ENCODE measurements at regions not wholly inside any gene's neighbourhood (a gene's known extent, or its start where the extent isn't known, plus 50 kb on each side); places are given as distances from the start of the nearest gene placed in this dataset.

DNA sequence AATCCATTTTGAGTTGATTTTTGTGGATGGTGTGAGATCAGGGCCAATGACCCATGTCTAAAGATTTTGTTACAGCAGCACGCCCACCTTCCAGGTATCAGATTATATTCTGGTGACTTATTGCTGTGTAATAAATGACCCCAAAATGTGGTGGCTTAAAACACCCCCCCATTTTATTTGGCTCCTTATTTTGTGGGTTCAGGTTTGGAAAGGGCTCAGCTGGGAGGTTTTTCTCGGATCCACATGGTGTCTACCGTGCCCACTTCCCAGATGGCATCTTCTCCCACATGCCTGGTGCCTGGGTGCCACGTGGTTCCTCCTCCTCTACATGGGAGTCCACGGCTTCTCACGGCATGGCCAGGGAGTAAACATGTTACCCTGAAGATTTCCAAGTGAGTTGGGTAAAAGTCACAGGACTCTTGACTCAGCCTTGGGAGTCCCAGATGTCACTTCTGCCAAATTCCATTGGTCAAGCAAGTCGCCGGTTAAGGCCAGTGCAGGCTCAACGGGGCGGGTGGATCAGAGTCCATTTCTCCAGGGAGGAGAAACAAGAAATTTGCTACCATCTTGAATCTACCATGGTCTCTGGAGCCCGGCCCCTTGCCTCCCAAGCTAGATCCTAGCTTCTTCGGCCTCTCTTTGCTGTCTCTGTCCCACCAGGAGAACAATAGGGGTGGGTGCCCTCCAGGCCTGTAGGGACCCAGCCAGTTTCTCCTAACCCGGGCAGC lies 214.3 kb downstream of the KIF26A start:
- TF ChIP-seq, protein P1, sequence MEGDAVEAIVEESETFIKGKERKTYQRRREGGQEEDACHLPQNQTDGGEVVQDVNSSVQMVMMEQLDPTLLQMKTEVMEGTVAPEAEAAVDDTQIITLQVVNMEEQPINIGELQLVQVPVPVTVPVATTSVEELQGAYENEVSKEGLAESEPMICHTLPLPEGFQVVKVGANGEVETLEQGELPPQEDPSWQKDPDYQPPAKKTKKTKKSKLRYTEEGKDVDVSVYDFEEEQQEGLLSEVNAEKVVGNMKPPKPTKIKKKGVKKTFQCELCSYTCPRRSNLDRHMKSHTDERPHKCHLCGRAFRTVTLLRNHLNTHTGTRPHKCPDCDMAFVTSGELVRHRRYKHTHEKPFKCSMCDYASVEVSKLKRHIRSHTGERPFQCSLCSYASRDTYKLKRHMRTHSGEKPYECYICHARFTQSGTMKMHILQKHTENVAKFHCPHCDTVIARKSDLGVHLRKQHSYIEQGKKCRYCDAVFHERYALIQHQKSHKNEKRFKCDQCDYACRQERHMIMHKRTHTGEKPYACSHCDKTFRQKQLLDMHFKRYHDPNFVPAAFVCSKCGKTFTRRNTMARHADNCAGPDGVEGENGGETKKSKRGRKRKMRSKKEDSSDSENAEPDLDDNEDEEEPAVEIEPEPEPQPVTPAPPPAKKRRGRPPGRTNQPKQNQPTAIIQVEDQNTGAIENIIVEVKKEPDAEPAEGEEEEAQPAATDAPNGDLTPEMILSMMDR (conservative IDR thresholded peaks at IDR 0.05; ENCODE audit: low read depth, low read length) = no peak
- DNase-seq (ENCODE audit: low read depth) = no peak
- H3K4me3 ChIP-seq (ENCODE audit: low read depth, low read length) = no peak overlapping the region

DNA sequence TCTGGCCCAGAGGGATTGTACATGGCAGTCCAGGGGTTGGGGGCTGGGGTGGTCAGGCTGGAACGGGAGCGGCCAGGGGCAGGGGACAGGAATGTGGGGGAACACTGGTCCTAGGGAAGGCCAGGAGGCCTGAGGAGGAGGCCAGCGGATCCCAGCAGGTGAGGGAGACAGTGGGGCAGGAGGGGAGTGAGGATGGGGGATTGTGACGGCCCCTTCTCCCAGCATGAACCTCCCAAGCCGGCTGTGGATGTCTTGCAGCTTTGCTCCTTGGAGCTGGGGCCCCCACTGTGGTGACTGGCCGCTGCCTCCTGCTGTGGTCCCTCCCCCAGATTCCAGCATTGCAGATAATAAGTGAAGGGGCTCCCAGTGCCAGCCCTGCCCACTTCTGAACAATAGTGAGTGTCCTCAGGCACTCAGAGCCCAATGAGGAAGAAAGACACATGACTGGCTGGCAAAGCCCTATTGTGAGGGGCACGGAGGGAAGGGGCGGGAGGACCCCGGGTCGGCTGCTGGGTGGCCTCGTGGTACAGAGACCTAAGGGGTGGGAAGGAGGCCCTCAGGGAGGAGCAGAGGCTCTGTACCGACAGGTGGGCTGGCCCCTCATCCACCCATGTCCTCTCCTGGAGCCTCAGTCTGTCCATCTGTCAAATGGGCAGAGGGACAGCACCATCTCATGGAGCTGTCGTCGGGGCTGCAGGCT lies 215.0 kb downstream of the KIF26A start:
- no peak overlapping the region for H3K4me3 ChIP-seq (ENCODE audit: low read depth, low read length)
- TF ChIP-seq, protein P1 (conservative IDR thresholded peaks at IDR 0.05; ENCODE audit: low read depth, low read length) = no peak
- no peak for DNase-seq (ENCODE audit: low read depth)

DNA sequence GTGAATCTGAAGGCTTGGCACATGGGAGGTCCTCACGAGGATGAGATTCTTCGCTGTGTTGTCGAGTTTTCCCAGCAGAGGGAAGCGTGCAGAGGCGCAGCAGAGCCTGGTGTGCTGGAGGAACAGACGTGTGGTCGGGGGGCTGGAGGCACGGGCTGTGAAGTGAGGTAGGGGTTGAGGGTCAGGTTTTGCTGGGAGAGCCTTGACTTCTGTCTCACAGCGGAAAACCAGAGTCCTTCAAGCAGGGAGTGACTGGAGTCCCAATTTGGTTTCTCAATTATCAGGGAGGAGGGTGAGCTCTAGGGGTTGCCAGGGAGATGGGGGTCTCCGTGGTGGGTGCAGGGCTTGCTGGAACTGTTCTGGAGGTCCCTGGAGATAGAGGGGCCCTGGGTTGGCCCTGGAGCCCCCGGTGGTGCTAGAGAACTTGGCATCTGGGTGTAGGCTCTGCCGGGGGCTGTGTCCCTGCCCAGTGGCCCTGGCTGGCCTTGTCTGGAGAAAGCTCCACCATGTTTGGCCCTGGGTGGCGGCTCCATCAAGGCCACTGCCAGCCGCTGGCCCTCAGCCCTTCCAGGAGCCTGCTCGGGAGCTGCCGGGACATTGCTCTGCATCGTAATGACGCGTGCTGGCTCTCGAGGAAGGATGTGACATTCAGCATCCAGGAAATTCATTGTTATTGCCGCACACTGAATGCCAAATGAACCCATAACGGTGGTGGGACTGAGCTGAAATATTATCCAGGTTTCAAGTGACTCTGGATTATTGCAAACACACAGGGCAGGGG lies 215.7 kb downstream of the KIF26A start:
- H3K4me3 ChIP-seq (ENCODE audit: low read depth, low read length) = no peak overlapping the region
- TF ChIP-seq, protein P1 (conservative IDR thresholded peaks at IDR 0.05; ENCODE audit: low read depth, low read length) = no peak
- DNase-seq (ENCODE audit: low read depth) = no peak

DNA sequence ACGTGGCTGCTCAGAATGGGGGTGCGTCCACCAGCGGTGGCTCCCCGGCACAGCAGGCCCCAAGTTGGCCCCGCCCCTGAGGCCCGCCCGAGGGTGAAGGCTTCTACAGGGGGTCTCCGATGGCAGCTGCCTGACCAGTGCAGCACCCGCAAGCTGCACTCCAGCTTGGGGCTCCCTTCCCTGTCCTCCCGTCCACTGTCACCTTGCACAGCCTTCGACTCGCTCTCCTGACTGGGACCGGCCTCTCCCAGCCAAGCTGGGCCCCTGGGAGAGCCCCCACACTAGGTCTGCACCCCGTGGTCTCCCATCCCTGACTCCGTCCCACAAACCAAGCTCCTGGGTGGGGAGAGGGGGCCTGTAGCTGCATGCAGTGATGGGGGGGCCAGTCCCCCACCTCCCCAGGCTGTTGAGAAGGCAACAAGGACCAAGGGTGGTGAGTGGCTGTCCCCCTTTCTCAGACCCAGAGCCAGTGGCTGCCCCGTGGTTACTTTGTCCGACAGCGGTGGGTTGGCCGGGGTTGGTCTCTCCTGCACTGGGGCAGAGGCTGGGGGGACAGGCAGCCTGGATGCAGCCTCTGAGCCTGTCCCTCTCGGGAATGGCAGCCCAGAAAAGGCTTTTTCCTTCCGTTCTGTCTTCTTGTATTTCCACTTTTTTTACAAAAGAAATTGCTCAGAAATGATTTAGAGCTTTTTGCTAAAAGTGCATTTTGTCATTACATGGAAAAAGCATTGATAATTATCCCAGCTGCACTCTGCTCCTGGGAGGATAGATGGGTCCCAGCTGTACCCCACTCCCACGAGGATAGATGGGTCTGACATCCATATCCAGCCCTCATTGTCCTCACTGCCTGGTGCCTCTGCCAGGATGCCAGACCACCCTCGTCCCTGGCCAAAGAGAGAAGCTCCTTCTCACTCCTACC lies 217.0 kb downstream of the KIF26A start:
- TF ChIP-seq, protein P1 (conservative IDR thresholded peaks at IDR 0.05; ENCODE audit: low read depth, low read length) = no peak
- no peak for DNase-seq (ENCODE audit: low read depth)
- H3K4me3 ChIP-seq (ENCODE audit: low read depth, low read length) = no peak overlapping the region

DNA sequence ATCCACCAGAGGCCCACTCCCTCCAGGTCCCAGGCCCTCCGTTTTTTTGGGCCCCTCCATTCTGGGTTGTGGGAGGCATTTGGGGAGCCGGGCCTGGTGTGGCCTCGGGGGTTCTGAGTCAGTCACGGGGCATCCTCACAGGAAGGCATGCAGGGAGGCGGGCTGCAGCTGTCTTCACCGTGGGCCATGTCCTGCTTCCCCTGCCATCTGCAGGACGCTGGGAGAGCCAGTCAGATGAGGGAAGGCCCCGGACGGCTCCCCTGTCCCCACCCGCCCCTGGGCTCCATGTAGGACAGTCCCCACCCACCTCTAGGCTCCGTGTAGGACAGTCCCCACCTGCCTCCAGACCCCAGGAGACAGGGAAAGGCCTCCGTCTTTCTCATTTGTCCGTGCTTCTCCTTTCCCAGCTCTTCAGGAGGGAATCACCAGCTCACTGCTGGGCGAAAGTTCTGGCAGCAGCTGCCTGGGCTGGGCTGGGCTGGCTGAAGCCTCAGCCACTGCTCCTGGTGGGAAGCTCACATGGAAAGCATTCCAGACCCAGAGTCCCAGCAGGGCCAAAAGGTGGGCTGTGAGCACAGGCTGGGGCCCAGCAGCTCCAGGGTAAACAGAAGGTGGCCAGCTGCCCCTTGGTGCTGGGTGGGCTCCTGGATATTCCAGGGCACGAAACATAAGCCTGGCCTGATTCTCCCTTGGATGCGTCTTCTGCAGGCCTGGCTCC lies 217.8 kb downstream of the KIF26A start:
- no peak for DNase-seq (ENCODE audit: low read depth)
- TF ChIP-seq, protein P1 (conservative IDR thresholded peaks at IDR 0.05; ENCODE audit: low read depth, low read length) = no peak
- H3K4me3 ChIP-seq (ENCODE audit: low read depth, low read length) = no peak overlapping the region
